ENCODE measurements at regions not wholly inside any gene's neighbourhood (a gene's known extent, or its start where the extent isn't known, plus 50 kb on each side); places are given as distances from the start of the nearest gene placed in this dataset.
"Not testable (repeated sequence)": the region's sequence is repeated elsewhere in the genome, so short reads cannot be mapped to it uniquely, and the experiment has no call there.

DNA sequence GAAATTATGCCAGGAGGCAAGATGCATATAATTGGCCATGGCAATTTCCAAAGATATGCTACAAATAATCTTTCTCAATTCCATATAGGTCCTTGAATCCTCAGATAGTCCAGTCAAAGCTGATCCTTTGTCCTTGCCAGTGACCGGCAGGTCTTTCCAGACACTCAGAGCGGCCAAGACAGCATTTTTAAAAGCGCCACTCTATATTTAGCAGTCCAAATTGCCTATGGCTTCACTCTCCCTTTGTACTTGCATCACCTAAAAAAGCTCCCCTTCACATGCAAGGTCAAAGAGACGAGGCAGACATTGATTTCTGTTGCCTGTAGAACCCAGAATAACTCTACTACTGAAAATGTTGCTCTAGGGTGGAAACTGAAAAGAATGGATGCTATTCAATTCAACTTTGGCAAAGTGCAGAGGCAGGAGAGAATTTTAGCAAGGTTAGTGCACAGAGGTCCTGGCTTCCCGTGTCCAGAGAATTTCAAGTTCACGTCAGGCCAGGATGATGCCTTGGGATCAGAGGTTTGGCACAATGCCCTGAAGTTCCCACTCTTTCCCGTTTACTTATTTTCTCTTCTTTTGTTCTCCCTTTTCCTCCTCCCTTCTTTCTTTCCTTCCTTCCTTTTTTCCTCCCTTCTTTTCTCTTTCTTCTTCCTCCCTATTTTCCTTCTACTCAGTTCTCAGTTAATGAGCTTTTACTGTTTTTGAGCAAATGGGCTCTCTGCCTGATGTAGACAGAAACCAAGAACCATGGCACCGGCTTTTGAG, 108.5 kb downstream of the KCNK1 start:
- no peaks in the 10 kb centered on the region for H3K36me3 ChIP-seq (ENCODE audit: low read depth)
- H3K4me1 ChIP-seq (ENCODE audit: low read depth): no peaks in the 10 kb centered on the region
- intact Hi-C loops (cut with DNase I, micrococcal nuclease): no loop called here
- TF ChIP-seq, protein P1, sequence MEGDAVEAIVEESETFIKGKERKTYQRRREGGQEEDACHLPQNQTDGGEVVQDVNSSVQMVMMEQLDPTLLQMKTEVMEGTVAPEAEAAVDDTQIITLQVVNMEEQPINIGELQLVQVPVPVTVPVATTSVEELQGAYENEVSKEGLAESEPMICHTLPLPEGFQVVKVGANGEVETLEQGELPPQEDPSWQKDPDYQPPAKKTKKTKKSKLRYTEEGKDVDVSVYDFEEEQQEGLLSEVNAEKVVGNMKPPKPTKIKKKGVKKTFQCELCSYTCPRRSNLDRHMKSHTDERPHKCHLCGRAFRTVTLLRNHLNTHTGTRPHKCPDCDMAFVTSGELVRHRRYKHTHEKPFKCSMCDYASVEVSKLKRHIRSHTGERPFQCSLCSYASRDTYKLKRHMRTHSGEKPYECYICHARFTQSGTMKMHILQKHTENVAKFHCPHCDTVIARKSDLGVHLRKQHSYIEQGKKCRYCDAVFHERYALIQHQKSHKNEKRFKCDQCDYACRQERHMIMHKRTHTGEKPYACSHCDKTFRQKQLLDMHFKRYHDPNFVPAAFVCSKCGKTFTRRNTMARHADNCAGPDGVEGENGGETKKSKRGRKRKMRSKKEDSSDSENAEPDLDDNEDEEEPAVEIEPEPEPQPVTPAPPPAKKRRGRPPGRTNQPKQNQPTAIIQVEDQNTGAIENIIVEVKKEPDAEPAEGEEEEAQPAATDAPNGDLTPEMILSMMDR (IDR thresholded peaks at IDR 0.05): no peak
- H3K9me3 ChIP-seq: no peaks in the 10 kb centered on the region
- DNase-seq (no peak), ATAC-seq (no peak)
- H3K4me3 ChIP-seq: no peak overlapping the region

DNA sequence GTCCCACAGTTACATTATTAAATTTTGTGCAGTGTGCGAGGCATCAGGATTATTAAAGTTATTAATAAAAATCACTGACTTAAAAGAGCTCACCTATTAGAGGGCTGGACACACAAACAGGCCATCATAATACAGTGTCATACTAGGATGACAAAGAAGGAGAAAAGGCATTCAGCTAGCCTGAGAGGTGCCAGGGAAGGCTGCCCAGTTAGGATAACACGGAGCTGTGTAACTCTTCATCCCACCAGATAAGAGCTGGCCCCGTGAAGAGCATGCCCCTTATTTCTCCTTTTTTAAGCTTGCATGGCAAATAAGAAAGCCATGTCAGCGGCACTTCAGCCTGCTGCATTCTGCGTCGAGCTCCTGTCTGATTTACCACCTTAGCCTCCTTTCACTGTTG, 109.5 kb downstream of the KCNK1 start:
- no peak for ATAC-seq
- no peak overlapping the region for H3K4me3 ChIP-seq
- no peaks in the 10 kb centered on the region for H3K4me1 ChIP-seq (ENCODE audit: low read depth)
- TF ChIP-seq, protein P1 (IDR thresholded peaks at IDR 0.05): no peak
- intact Hi-C loops (cut with DNase I, micrococcal nuclease): no loop called here
- no peaks in the 10 kb centered on the region for H3K36me3 ChIP-seq (ENCODE audit: low read depth)
- H3K9me3 ChIP-seq: no peaks in the 10 kb centered on the region
- DNase-seq: no peak

DNA sequence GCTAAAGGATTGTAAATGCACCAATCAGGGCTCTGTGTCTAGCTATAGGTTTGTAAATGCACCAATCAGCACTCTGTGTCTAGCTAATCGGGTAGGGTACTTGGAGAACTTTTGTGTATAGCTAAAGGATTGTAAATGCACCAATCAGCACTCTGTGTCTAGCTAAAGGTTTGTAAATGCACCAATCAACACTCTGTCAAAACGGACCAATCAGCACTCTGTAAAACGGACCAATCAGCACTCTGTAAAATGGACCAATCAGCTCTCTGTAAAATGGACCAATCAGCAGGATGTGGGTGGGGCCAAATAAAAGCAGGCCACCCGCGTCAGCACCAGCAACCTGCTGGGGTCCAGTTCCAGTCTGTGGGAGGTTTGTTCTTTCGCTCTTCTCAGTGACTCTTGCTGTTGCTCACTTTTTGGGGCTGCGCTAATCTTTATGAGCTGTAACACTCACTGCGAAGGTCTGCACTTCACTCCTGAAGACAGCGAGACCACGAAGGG, 110.3 kb downstream of the KCNK1 start:
- H3K4me1 ChIP-seq (ENCODE audit: low read depth); intact Hi-C loops (cut with DNase I, micrococcal nuclease); H3K9me3 ChIP-seq; H3K36me3 ChIP-seq (ENCODE audit: low read depth); H3K4me3 ChIP-seq; DNase-seq; ATAC-seq: not testable (repeated sequence)

DNA sequence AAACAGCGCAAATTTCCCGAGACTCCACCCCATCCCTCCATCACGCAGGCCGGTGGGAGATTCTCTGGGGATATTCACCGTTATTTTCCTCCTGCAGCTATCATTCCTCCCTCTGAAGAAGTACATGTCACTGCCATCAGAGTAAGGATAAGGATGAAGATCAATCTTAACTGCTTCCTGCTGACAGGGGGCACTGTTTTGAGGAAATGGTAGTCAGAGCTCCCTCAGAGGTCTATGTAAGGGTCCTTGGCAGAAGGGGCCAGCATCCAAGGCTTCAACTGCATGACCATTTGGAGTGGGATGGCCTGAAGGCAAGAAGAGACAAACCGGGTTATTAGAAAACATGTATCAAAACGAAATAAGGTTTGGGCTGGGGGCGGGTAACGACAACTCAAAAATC, 111.5 kb downstream of the KCNK1 start:
- intact Hi-C loops (cut with DNase I, micrococcal nuclease): no loop called here
- no peak for DNase-seq
- no peaks in the 10 kb centered on the region for H3K4me1 ChIP-seq (ENCODE audit: low read depth)
- TF ChIP-seq, protein P1 (IDR thresholded peaks at IDR 0.05): no peak
- H3K9me3 ChIP-seq: no peaks in the 10 kb centered on the region
- H3K4me3 ChIP-seq: no peak overlapping the region
- ATAC-seq: no peak
- H3K36me3 ChIP-seq (ENCODE audit: low read depth): no peaks in the 10 kb centered on the region

DNA sequence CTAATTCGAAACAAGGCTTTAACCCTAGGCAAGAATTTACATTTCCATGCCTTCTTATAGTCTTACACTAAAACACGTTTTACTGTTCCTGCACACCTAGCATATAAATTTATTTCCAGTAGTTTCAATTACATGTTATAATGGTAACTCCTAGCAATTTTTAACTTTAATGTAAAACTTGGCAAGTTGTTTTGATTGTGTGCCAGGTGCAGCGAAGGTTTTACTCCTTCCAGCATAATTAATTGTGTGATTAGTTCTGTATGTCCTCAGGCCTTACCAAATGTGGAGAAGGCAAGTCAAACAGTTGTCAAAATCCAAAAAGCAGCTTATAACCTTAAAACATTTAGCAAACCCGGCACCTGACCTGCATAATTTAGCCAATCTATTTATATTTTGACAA, 114.8 kb downstream of the KCNK1 start:
- no peak for ATAC-seq
- intact Hi-C loops (cut with DNase I, micrococcal nuclease): no loop called here
- Histone ChIP-seq H3K36me3 (ENCODE audit: low read depth) (no peaks in the 10 kb centered on the region), H3K4me1 (ENCODE audit: low read depth) (no peaks in the 10 kb centered on the region), H3K4me3 (no peak overlapping the region), H3K9me3 (no peaks in the 10 kb centered on the region)
- no peak for DNase-seq
- TF ChIP-seq, protein P1 (IDR thresholded peaks at IDR 0.05): no peak

DNA sequence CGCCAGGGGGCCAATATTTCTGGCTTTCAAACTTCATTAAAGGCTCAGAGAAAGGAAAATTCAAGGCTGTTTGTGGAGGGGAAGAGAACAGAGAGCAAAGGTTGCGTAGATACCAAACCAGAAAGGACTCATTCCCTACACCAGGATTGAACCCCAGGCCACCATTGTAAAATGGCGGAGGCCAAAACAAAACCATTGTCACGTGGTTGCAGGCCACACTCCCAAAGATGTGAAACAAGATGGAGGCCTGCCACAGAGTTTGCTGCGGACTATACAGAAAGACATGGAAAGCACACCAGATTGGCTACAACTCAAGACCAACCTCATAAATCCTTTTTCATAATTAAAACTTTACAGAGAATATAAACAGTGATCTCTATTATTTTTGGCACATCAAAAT, 116.5 kb downstream of the KCNK1 start:
- Histone ChIP-seq H3K9me3 (no peaks in the 10 kb centered on the region), H3K36me3 (ENCODE audit: low read depth) (no peaks in the 10 kb centered on the region), H3K4me1 (ENCODE audit: low read depth) (no peaks in the 10 kb centered on the region), H3K4me3 (no peak overlapping the region)
- intact Hi-C loops (cut with DNase I, micrococcal nuclease): no loop called here
- ATAC-seq (no peak), DNase-seq (no peak)
- TF ChIP-seq, protein P1 (IDR thresholded peaks at IDR 0.05): no peak
